Adrenal gland (tissue), 5 donors: ENCODE measurements at regions not wholly inside any gene's neighbourhood (a gene's known extent, or its start where the extent isn't known, plus 50 kb on each side); places are given as distances from the start of the nearest gene placed in this dataset.

Experiments used
- CTCF ChIP-seq, 6 experiments: fragments of 450-650 bp in 4 of 6; fragments of 200-600 bp in 2 of 6; sonication (generic) in 1 of 6; IDR thresholded peaks; 1 replicate in 5 of 6; 2 replicates in 1 of 6; pipeline versions ENCODE4 v1.5.1 to v1.8.0; 2016 to 2021; ENCODE audit warnings: antibody characterized with exemption in 6 of 6, mild to moderate bottlenecking in 2 of 6, moderate library complexity in 1 of 6
- POLR2A ChIP-seq, 2 donors: fragments of 450-650 bp; IDR thresholded peaks; one replicate each; pipeline ENCODE4 v1.6.1; 2017; ENCODE audit warnings: antibody characterized with exemption in 2 of 2, mild to moderate bottlenecking in 2 of 2, moderate library complexity in 1 of 2
- donor health status: DM: no; HTN: no; CAD: no.

GRCh38 chr12:91729543-91729942 is 416.1 kb downstream of the BTG1 start:
- no peak for TF ChIP-seq CTCF (IDR thresholded peaks at IDR 0.05)
- no peak for TF ChIP-seq POLR2A (IDR thresholded peaks at IDR 0.05)
